ENCODE measurements at regions not wholly inside any gene's neighbourhood (a gene's known extent, or its start where the extent isn't known, plus 50 kb on each side); places are given as distances from the start of the nearest gene placed in this dataset.
A peak's percentile ranks its signal among the peaks of the same experiment; 100 is the strongest.

DNA sequence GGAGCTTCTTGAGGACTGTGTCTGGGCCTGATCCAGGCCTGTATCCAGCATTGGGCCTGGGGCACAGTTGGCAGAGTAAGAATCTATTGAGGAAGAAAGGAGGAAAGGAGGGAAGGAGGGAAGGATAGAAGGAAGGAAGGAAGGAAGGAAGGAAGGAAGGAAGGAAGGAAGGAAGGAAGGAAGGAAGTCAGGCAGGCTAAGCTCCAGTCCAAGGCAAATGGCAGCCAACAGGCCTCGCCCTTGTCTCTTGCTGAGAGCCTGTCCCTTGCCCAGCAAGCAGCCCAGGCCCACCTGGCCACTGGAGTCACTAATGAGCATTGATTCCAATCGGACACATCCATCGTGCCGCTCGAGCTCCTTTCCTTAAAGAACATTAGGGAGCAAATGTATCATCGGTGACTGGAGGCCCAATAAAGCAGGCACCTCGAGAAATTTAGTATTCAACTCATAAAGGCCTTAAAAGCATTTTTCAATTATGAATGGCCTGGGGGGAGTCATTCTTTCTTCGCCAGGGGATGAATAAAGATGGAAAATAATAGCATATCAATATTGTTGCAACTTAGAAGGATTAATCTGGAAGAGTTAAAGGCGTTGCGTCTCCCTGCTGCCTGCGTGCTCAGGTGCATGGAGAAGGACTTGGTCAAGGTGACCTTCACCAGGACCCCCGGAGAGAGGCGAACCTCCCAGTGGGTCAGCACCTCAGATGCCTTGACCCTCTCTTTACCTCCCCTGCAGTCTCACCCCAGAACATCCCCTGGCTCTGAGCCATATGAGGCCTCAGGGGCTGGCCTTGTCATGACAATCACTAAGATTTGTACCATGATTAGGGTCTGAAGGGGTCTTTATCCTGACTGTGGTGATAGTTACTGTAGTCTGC is 144.5 kb upstream of the RUNX3 start:
- H3K4me3 Mint-ChIP-seq: no peak overlapping the region
- H3K9me3 Mint-ChIP-seq: no peaks in the 10 kb centered on the region
- H3K4me1 Mint-ChIP-seq (ENCODE audit: low read depth): no peaks in the 10 kb centered on the region
- intact Hi-C loops (cut with micrococcal nuclease): no loop called here
- no peaks in the 10 kb centered on the region for H3K36me3 Mint-ChIP-seq (ENCODE audit: low read depth)
- H3K27me3 Mint-ChIP-seq: peaks cover 2% of the 10 kb centered on the region
- no peak overlapping the region for H3K27ac Mint-ChIP-seq

DNA sequence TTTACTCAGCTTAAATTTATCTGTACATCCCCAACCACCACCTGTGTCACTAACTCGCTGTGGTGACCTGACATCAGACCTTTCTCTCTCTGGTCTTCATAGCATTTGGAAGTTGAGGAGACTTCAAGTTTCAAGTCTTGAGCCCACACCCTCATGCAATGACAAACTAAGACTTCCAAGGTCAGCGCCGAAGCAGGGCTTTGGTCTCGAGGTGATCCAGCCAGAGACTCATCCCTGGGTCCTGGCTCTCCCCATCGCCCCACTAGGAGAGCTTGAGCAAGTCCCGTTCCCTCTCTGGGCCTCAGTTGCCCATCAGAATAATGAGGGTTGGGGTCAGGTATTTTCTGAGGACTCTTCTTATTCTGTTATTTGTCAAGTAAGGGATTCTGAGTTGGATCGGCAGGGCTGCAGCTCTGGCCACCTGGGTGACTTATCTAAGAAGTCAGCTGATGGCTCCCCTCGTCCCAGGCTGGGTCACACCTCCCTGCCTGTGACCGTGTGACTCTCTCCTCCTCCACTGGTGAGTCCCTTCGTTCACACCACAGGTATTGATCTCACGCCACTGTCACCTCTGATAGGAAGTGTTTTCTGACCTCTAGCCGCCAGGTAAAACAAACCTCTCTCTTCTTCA is 143.7 kb upstream of the RUNX3 start:
- Mint-ChIP-seq H3K27me3 (peaks cover 4% of the 10 kb centered on the region), H3K27ac (no peak overlapping the region), H3K4me1 (ENCODE audit: low read depth) (peaks cover 5% of the 10 kb centered on the region), H3K4me3 (no peak overlapping the region), H3K36me3 (ENCODE audit: low read depth) (no peaks in the 10 kb centered on the region), H3K9me3 (no peaks in the 10 kb centered on the region)
- intact Hi-C loops (cut with micrococcal nuclease): no loop called here

DNA sequence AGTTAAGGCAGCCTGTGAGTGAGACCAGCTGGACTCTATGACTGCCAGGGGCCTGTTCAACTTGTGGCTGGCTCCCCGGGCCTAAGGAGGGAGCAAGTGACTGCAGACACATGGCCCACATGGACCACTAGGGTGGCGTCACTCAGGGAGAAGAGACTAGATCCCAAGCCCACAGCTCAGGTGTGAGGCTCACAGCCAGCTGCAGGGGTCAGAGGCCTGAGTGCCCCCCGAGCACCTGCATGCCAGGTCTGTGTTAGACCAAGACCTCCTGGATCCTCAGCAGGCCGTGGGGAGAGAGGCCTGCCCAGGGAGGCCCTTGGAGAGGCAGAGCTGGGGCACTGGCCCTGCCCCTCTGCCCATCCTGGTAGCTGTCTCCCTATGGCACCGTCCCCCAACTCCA is 142.4 kb upstream of the RUNX3 start:
- Mint-ChIP-seq H3K27me3 (peaks cover 5% of the 10 kb centered on the region), H3K4me3 (no peak overlapping the region), H3K36me3 (ENCODE audit: low read depth) (no peaks in the 10 kb centered on the region), H3K4me1 (ENCODE audit: low read depth) (peaks cover 6% of the 10 kb centered on the region), H3K27ac (no peak overlapping the region), H3K9me3 (no peaks in the 10 kb centered on the region)
- intact Hi-C loops (cut with micrococcal nuclease): no loop called here

DNA sequence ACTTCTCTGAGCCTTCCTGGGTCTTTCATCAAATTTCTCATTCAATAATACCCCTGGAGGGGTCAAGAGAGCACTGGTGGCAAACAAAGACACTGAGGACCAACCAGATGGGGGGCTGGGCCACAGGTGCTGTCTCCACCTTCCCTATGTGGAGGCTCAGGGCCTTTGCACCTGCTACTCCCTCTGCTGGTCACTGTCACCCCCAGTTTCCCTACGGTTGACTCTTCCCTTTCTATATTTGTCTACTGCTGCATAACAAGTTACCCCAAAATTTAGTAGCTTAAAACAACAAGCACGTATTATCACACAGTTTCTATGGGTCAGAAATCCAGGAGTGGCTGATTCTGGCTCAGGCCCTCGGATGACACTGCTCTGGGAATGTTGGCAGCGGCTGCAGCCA is 138.8 kb upstream of the RUNX3 start:
- H3K4me1 Mint-ChIP-seq (ENCODE audit: low read depth): peaks cover 15% of the 10 kb centered on the region
- no peak overlapping the region for H3K27ac Mint-ChIP-seq
- no peaks in the 10 kb centered on the region for H3K36me3 Mint-ChIP-seq (ENCODE audit: low read depth)
- intact Hi-C loops (cut with micrococcal nuclease): no loop called here
- H3K4me3 Mint-ChIP-seq: no peak overlapping the region
- H3K27me3 Mint-ChIP-seq: peaks cover 7% of the 10 kb centered on the region
- H3K9me3 Mint-ChIP-seq: no peaks in the 10 kb centered on the region

- H3K27ac Mint-ChIP-seq: no peak overlapping the region
- intact Hi-C loops (cut with micrococcal nuclease): no loop called here
- H3K9me3 Mint-ChIP-seq: no peaks in the 10 kb centered on the region
- H3K36me3 Mint-ChIP-seq (ENCODE audit: low read depth): no peaks in the 10 kb centered on the region
- no peak overlapping the region for H3K4me3 Mint-ChIP-seq
- H3K27me3 Mint-ChIP-seq: peaks cover 7% of the 10 kb centered on the region
- peaks cover 15% of the 10 kb centered on the region for H3K4me1 Mint-ChIP-seq (ENCODE audit: low read depth)
Measured at GRCh38 chr1:25068316-25068715, 138.2 kb upstream of the RUNX3 start.

- Mint-ChIP-seq H3K27ac (no peak overlapping the region), H3K4me3 (no peak overlapping the region), H3K4me1 (ENCODE audit: low read depth) (peaks cover 15% of the 10 kb centered on the region), H3K27me3 (peaks cover 7% of the 10 kb centered on the region), H3K9me3 (no peaks in the 10 kb centered on the region), H3K36me3 (ENCODE audit: low read depth) (no peaks in the 10 kb centered on the region)
- intact Hi-C loops (cut with micrococcal nuclease): no loop called here
Measured at GRCh38 chr1:25067518-25068251, 137.6 kb upstream of the RUNX3 start.

DNA sequence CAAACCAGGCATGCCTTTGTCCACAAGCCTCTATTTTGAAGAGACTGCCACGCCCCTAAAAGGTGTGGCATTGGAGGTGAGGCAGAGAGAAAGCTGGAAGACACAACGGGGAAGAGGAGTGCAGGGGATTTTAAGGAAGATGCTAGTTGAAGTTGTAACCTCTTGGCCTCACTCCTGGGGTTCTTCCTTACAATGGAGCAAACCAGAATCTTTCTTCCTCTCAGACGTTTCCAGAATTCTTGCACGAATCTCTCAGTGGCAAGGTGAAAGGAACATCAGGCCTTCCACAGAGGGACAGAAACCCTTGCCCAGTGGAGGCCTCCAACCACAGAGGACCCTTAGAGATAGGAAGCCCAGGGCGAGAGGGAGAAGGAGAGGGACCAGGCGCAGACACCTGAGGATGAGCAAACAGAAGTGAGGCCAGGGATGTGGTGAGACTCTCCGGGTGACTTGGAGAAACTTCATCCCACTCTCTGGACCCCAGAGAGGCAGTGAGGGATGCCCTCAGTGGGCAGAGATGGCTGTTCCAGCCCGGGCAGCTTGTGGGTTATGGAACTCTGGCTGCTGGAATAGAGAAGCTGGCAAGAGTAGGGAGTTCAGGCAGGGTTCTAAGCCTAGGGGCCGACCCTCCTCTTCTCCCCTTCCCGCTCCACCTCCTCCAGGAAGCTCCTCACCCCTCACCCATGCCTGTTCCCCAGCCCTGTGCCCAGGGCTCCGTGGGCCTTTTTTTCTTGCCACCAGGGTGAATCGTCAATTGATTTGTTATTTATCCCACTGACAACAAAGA is 136.8 kb upstream of the RUNX3 start:
- no peak overlapping the region for H3K4me3 Mint-ChIP-seq
- H3K27me3 Mint-ChIP-seq: peaks cover 7% of the 10 kb centered on the region
- H3K9me3 Mint-ChIP-seq: no peaks in the 10 kb centered on the region
- intact Hi-C loops (cut with micrococcal nuclease): no loop called here
- H3K27ac Mint-ChIP-seq: no peak overlapping the region
- peaks cover 15% of the 10 kb centered on the region for H3K4me1 Mint-ChIP-seq (ENCODE audit: low read depth)
- H3K36me3 Mint-ChIP-seq (ENCODE audit: low read depth): no peaks in the 10 kb centered on the region

DNA sequence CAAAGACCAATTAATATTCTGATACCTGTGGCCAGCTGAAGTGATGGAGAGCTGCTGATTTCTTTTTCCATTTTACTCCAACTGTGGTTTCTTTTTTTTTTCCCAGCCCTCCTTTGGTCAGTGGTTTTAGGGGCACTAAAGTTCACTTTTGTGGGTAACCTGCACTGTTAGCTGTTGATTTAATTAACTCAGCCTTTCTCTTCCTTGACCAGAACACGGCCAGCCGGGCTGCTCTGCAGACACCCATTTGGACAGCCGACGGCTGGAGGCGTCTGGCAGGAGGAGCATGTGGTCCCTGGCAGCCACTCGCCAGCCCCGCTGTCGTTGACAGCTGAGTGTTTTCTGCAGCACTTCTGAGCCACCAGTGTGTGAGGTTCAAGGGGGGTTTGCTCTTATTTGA is 136.2 kb upstream of the RUNX3 start:
- Mint-ChIP-seq H3K27ac (no peak overlapping the region), H3K27me3 (peaks cover 7% of the 10 kb centered on the region), H3K4me1 (ENCODE audit: low read depth) (peaks cover 15% of the 10 kb centered on the region), H3K36me3 (ENCODE audit: low read depth) (no peaks in the 10 kb centered on the region), H3K4me3 (no peak overlapping the region), H3K9me3 (no peaks in the 10 kb centered on the region)
- intact Hi-C loops (cut with micrococcal nuclease): no loop called here

DNA sequence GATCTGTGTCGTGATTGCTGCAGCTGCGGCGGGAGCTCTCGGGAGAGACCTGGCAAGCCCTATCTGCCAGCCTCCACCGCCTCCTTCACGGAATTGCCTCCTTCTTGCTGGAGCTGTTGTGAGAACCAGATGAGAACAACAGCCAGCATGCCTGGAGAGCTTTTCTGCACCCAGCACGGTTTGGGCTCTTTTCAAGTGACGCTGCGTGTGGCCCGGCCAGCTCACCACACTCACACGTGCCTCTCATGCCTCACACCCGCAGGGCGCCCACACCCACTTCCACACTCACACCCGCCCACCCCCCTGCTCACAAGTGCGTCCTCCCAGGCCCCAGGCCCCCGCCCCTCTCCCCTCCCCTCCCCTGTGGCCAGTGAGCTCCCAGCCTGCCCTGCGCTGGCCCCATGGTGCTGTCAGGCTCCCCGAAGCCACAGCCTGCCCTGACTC is 135.7 kb upstream of the RUNX3 start:
- Mint-ChIP-seq H3K4me3 (no peak overlapping the region), H3K27me3 (peaks cover 7% of the 10 kb centered on the region), H3K27ac (no peak overlapping the region)

DNA sequence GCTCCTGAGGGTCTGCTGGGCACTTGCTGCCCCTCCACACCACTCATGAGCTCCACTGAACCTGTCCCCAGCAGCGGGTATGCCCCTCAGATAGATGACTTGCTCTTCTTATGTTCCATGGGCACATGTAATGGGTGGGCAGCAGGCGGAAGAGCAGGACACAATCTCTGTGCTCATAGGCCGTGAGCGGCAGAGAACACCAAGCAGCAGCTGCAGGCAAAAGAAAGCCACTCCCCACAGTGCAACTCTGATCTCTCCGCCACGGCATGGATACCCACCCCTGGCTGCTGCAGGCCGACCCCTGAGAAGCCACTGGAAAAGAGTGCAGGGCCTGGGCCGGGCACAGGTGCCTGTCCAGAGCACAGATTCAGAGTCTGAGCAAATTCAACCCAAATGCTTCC is 135.2 kb upstream of the RUNX3 start:
- no peaks in the 10 kb centered on the region for H3K36me3 Mint-ChIP-seq (ENCODE audit: low read depth)
- peaks cover 15% of the 10 kb centered on the region for H3K4me1 Mint-ChIP-seq (ENCODE audit: low read depth)
- H3K27ac Mint-ChIP-seq: no peak overlapping the region
- H3K4me3 Mint-ChIP-seq: no peak overlapping the region
- intact Hi-C loops (cut with micrococcal nuclease): no loop called here
- peaks cover 7% of the 10 kb centered on the region for H3K27me3 Mint-ChIP-seq
- H3K9me3 Mint-ChIP-seq: no peaks in the 10 kb centered on the region

More for the DNA sequence above, 135.7 kb upstream of the RUNX3 start:
- Mint-ChIP-seq H3K9me3 (no peaks in the 10 kb centered on the region), H3K4me1 (ENCODE audit: low read depth) (peaks cover 15% of the 10 kb centered on the region), H3K36me3 (ENCODE audit: low read depth) (no peaks in the 10 kb centered on the region)
- intact Hi-C loops (cut with micrococcal nuclease): no loop called here

- H3K4me3 Mint-ChIP-seq: no peak overlapping the region
- H3K36me3 Mint-ChIP-seq (ENCODE audit: low read depth): no peaks in the 10 kb centered on the region
- peak overlapping the region; percentile 45 for H3K27ac Mint-ChIP-seq
- H3K4me1 Mint-ChIP-seq (ENCODE audit: low read depth): peaks cover 15% of the 10 kb centered on the region
- H3K9me3 Mint-ChIP-seq: no peaks in the 10 kb centered on the region
- intact Hi-C loops (cut with micrococcal nuclease): no loop called here
- H3K27me3 Mint-ChIP-seq: peaks cover 8% of the 10 kb centered on the region
Measured at GRCh38 chr1:25064465-25065240, 134.6 kb upstream of the RUNX3 start.

DNA sequence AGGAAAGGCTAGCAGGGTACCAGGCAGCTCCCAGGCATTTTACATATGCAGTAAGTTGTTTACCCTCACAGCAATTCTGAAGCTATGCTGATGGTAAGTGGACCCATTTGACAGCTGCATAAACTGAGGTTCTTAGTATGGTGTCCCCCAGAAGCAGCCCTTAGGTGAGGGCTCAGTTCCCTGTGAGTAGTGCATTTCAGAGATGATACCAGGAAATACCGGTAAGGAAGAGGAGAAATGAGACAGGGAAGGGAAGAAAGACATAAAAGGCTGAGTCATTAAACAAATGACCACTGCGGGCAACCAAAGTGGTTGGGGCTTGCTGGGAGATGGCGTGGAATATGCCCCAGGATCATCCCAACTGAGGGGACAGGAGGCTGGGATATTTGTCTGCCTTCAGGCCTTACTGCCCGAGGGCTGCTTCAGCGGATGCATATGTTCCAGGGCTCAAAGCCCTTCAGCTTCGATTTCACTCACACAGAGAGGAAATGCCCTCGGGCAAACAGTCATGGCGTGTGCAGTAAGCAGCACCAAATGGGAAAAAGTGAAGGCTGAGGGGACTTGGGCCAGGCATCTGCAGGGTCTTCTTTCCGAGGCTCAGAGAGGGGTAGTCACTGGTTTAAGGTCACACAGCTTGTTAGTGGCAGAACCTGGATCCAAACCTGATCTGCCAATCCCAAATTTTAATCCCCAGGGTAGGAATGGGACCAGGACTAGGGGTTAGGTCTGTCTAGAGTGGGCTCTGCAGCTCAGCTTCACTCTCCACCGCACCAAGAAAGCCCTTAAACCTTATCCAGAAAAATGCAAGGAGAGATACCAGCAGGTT is 133.7 kb upstream of the RUNX3 start:
- peaks cover 10% of the 10 kb centered on the region for H3K4me1 Mint-ChIP-seq (ENCODE audit: low read depth)
- no peak overlapping the region for H3K4me3 Mint-ChIP-seq
- H3K27ac Mint-ChIP-seq: peak overlapping the region; percentile 23
- no peaks in the 10 kb centered on the region for H3K9me3 Mint-ChIP-seq
- intact Hi-C loops (cut with micrococcal nuclease): no loop called here
- peaks cover 6% of the 10 kb centered on the region for H3K27me3 Mint-ChIP-seq
- H3K36me3 Mint-ChIP-seq (ENCODE audit: low read depth): no peaks in the 10 kb centered on the region
